ENCODE measurements at regions not wholly inside any gene's neighbourhood (a gene's known extent, or its start where the extent isn't known, plus 50 kb on each side); places are given as distances from the start of the nearest gene placed in this dataset.

GRCh38 chrX:17266136-17266535 is 108.9 kb upstream of the NHS start:
- DNase-seq (ENCODE audit: low read depth): peak; percentile 26
- no peak for TF ChIP-seq CTCF (IDR thresholded peaks at IDR 0.05; ENCODE audit: insufficient read depth, low read length)
- H3K4me3 ChIP-seq (ENCODE audit: low read depth, low read length): no peak overlapping the region

GRCh38 chrX:17278961-17279360 is 96.0 kb upstream of the NHS start:
- DNase-seq (ENCODE audit: low read depth): no peak
- no peak for TF ChIP-seq CTCF (IDR thresholded peaks at IDR 0.05; ENCODE audit: insufficient read depth, low read length)
- no peak overlapping the region for H3K4me3 ChIP-seq (ENCODE audit: low read depth, low read length)

- H3K4me3 ChIP-seq (ENCODE audit: low read depth, low read length): no peak overlapping the region
- TF ChIP-seq CTCF (IDR thresholded peaks at IDR 0.05; ENCODE audit: insufficient read depth, low read length): no peak
- no peak for DNase-seq (ENCODE audit: low read depth)
Observed at GRCh38 chrX:17285983-17286382, 89.0 kb upstream of the NHS start.

GRCh38 chrX:17291171-17291900 is 83.7 kb upstream of the NHS start:
- DNase-seq (ENCODE audit: low read depth): no peak

GRCh38 chrX:17292111-17292527 is 82.9 kb upstream of the NHS start:
- no peak overlapping the region for H3K4me3 ChIP-seq (ENCODE audit: low read depth, low read length)
- DNase-seq (ENCODE audit: low read depth): peak; percentile 2
- no peak for TF ChIP-seq CTCF (IDR thresholded peaks at IDR 0.05; ENCODE audit: insufficient read depth, low read length)

More at GRCh38 chrX:17291171-17291900, 83.7 kb upstream of the NHS start:
- H3K4me3 ChIP-seq (ENCODE audit: low read depth, low read length): no peak overlapping the region
- no peak for TF ChIP-seq CTCF (IDR thresholded peaks at IDR 0.05; ENCODE audit: insufficient read depth, low read length)

GRCh38 chrX:17294561-17294960 is 80.4 kb upstream of the NHS start:
- TF ChIP-seq CTCF (IDR thresholded peaks at IDR 0.05; ENCODE audit: insufficient read depth, low read length): no peak
- no peak for DNase-seq (ENCODE audit: low read depth)
- H3K4me3 ChIP-seq (ENCODE audit: low read depth, low read length): no peak overlapping the region

- TF ChIP-seq CTCF (IDR thresholded peaks at IDR 0.05; ENCODE audit: insufficient read depth, low read length): no peak
- no peak overlapping the region for H3K4me3 ChIP-seq (ENCODE audit: low read depth, low read length)
- no peak for DNase-seq (ENCODE audit: low read depth)
Observed at GRCh38 chrX:17295791-17296190, 79.2 kb upstream of the NHS start.
